Trophoblast cell (in vitro differentiated cells and primary cell): ENCODE measurements at regions not wholly inside any gene's neighbourhood (a gene's known extent, or its start where the extent isn't known, plus 50 kb on each side); places are given as distances from the start of the nearest gene placed in this dataset.

Source experiments
- DNase-seq, 2 donors: peaks; one replicate each; pipeline ENCODE4 v3.0.0-alpha.2; 2016
- H2AFZ ChIP-seq: 2 replicates; pipeline ENCODE4 v1.6.1; 2013; ENCODE audit warnings: low read length, moderate library complexity, mild to moderate bottlenecking; ENCODE audit not compliant: insufficient read depth, poor library complexity
- H2AK5ac ChIP-seq: 2 replicates; pipeline ENCODE4 v1.6.1; 2013; ENCODE audit warnings: mild to moderate bottlenecking, low read length
- H2BK120ac ChIP-seq: 2 replicates; pipeline ENCODE4 v1.6.1; 2013; ENCODE audit warnings: low read length, mild to moderate bottlenecking, moderate library complexity; ENCODE audit not compliant: insufficient read depth, poor library complexity
- H2BK12ac ChIP-seq: 2 replicates; pipeline ENCODE4 v1.6.1; 2013; ENCODE audit warnings: mild to moderate bottlenecking, low read length, moderate library complexity
- H2BK5ac ChIP-seq: 2 replicates; pipeline ENCODE4 v1.6.1; 2013; ENCODE audit warnings: low read length, low read depth, moderate library complexity, mild to moderate bottlenecking; ENCODE audit not compliant: poor library complexity
- H3K14ac ChIP-seq: 2 replicates; pipeline ENCODE4 v1.6.1; 2013; ENCODE audit warnings: mild to moderate bottlenecking, low read length
- H3K18ac ChIP-seq: 2 replicates; pipeline ENCODE4 v1.6.1; 2013; ENCODE audit warnings: mild to moderate bottlenecking, low read length
- H3K23ac ChIP-seq: 2 replicates; pipeline ENCODE4 v1.6.1; 2013; ENCODE audit warnings: low read length
- H3K27ac ChIP-seq: 2 replicates; pipeline ENCODE4 v1.5.1; 2013; ENCODE audit warnings: low read depth, mild to moderate bottlenecking, inconsistent platforms, low read length, moderate library complexity
- H3K27me3 ChIP-seq: 2 replicates; pipeline ENCODE4 v1.6.1; 2013; ENCODE audit warnings: inconsistent platforms, mild to moderate bottlenecking, low read length, moderate library complexity; ENCODE audit not compliant: insufficient read depth
- H3K36me3 ChIP-seq, 2 experiments: 1 replicate in 1 of 2; 2 replicates in 1 of 2; pipeline ENCODE4 v1.6.1; 2013; ENCODE audit warnings: low read length in 2 of 2, mild to moderate bottlenecking in 2 of 2, moderate library complexity in 1 of 2; ENCODE audit not compliant: insufficient read depth in 2 of 2, control insufficient read depth in 1 of 2
- H3K4ac ChIP-seq: 2 replicates; pipeline ENCODE4 v1.6.1; 2013; ENCODE audit warnings: low read depth, mild to moderate bottlenecking, low read length, moderate library complexity
- H3K4me1 ChIP-seq, 2 experiments: 1 replicate in 1 of 2; 2 replicates in 1 of 2; pipeline ENCODE4 v1.6.1; 2013; ENCODE audit warnings: low read length in 2 of 2, mild to moderate bottlenecking in 2 of 2, moderate library complexity in 1 of 2; ENCODE audit not compliant: insufficient read depth in 2 of 2, control insufficient read depth in 1 of 2
- H3K4me2 ChIP-seq: 2 replicates; pipeline ENCODE4 v1.6.1; 2013; ENCODE audit warnings: inconsistent platforms, mild to moderate bottlenecking, low read length, moderate library complexity
- H3K4me3 ChIP-seq: 2 replicates; pipeline ENCODE4 v1.5.1; 2013; ENCODE audit warnings: mild to moderate bottlenecking, low read depth, low read length, inconsistent platforms
- H3K79me1 ChIP-seq: one replicate; pipeline ENCODE4 v1.6.1; 2013; ENCODE audit warnings: low read length
- H3K79me2 ChIP-seq: 2 replicates; pipeline ENCODE4 v1.6.1; 2013; ENCODE audit warnings: low read length, mild to moderate bottlenecking; ENCODE audit not compliant: control insufficient read depth, insufficient read depth, poor library complexity
- H3K9ac ChIP-seq: 2 replicates; pipeline ENCODE4 v1.6.1; 2013; ENCODE audit warnings: mild to moderate bottlenecking, low read length
- H3K9me3 ChIP-seq: 2 replicates; pipeline ENCODE4 v1.6.1; 2013; ENCODE audit warnings: low read depth, mild to moderate bottlenecking, control low read depth, inconsistent platforms, low read length; ENCODE audit not compliant: insufficient read depth
- H4K12ac ChIP-seq: 2 replicates; pipeline ENCODE4 v1.6.1; 2013; ENCODE audit warnings: low read depth, mild to moderate bottlenecking, low read length, moderate library complexity
- H4K8ac ChIP-seq: 2 replicates; pipeline ENCODE4 v1.6.1; 2013; ENCODE audit warnings: low read depth, mild to moderate bottlenecking, low read length, moderate library complexity
- H4K91ac ChIP-seq: one replicate; pipeline ENCODE4 v1.6.1; 2013; ENCODE audit warnings: low read depth, mild to moderate bottlenecking, low read length, moderate library complexity
- WGBS: extraction: QIAGEN DNeasy Blood & Tissue Kit; methylation state at CpG from one replicate; pipeline ENCODE4 v1.1.7; 2013; ENCODE audit warnings: missing lambda C conversion rate; ENCODE audit not compliant: insufficient read length, insufficient coverage; ENCODE audit errors: extremely low coverage; 5-methylcytosine and 5-hydroxymethylcytosine counted together

- H3K18ac ChIP-seq: no peak overlapping the region
- H3K36me3 ChIP-seq: no peaks in the 10 kb centered on the region
These were observed 200.3 kb downstream of the SLIT2 start for GRCh38 chr4:20451986-20452385.

GRCh38 chr4:20454515-20454914 is 202.8 kb downstream of the SLIT2 start:
- Histone ChIP-seq H3K79me2 (no peaks in the 10 kb centered on the region), H4K91ac (no peak overlapping the region), H4K8ac (no peak overlapping the region), H3K4ac (no peak overlapping the region), H3K4me2 (no peak overlapping the region), H3K27ac (no peak overlapping the region), H3K9ac (no peak overlapping the region), H3K36me3 (no peaks in the 10 kb centered on the region), H3K27me3 (no peaks in the 10 kb centered on the region), H3K4me1 (no peaks in the 10 kb centered on the region), H2AFZ (no peak overlapping the region), H3K9me3 (no peaks in the 10 kb centered on the region), H2BK12ac (no peak overlapping the region), H3K79me1 (no peaks in the 10 kb centered on the region), H2BK5ac (no peak overlapping the region), H3K14ac (no peak overlapping the region), H3K4me3 (no peak overlapping the region), H2BK120ac (no peak overlapping the region), H3K23ac (no peak overlapping the region), H3K18ac (no peak overlapping the region), H4K12ac (no peak overlapping the region), H2AK5ac (no peak overlapping the region)
- no CpG with 5 or more reads among the region's 2 CpGs for WGBS
- DNase-seq: no peak

More at GRCh38 chr4:20451986-20452385, 200.3 kb downstream of the SLIT2 start:
- H3K27me3 ChIP-seq: no peaks in the 10 kb centered on the region
- H3K9me3 ChIP-seq: no peaks in the 10 kb centered on the region
- no peaks in the 10 kb centered on the region for H3K79me2 ChIP-seq
- H2AFZ ChIP-seq: no peak overlapping the region
- no peak overlapping the region for H2BK12ac ChIP-seq
- no peak for DNase-seq
- H4K8ac ChIP-seq: no peak overlapping the region
- WGBS: no CpG with 5 or more reads among the region's 2 CpGs
- no peaks in the 10 kb centered on the region for H3K79me1 ChIP-seq
- H3K23ac ChIP-seq: no peak overlapping the region
- H3K4me3 ChIP-seq: no peak overlapping the region
- H3K4me2 ChIP-seq: no peak overlapping the region
- no peak overlapping the region for H4K91ac ChIP-seq
- no peak overlapping the region for H3K27ac ChIP-seq
- no peak overlapping the region for H3K14ac ChIP-seq
- H2BK120ac ChIP-seq: no peak overlapping the region
- H3K4ac ChIP-seq: no peak overlapping the region
- H2BK5ac ChIP-seq: no peak overlapping the region
- no peak overlapping the region for H2AK5ac ChIP-seq
- H4K12ac ChIP-seq: no peak overlapping the region
- H3K9ac ChIP-seq: no peak overlapping the region
- no peaks in the 10 kb centered on the region for H3K4me1 ChIP-seq

- Histone ChIP-seq H3K27me3 (no peaks in the 10 kb centered on the region), H2BK120ac (no peak overlapping the region), H4K12ac (no peak overlapping the region), H2BK5ac (no peak overlapping the region), H3K9me3 (no peaks in the 10 kb centered on the region), H2BK12ac (no peak overlapping the region), H3K79me1 (no peaks in the 10 kb centered on the region), H3K79me2 (no peaks in the 10 kb centered on the region), H3K4me1 (no peaks in the 10 kb centered on the region), H4K91ac (no peak overlapping the region), H3K36me3 (no peaks in the 10 kb centered on the region), H3K4me3 (no peak overlapping the region), H3K23ac (no peak overlapping the region), H3K4me2 (no peak overlapping the region), H4K8ac (no peak overlapping the region), H3K14ac (no peak overlapping the region), H3K4ac (no peak overlapping the region), H3K18ac (no peak overlapping the region), H3K27ac (no peak overlapping the region), H2AK5ac (no peak overlapping the region), H2AFZ (no peak overlapping the region), H3K9ac (no peak overlapping the region)
- DNase-seq: no peak
These were observed 204.7 kb downstream of the SLIT2 start for GRCh38 chr4:20456407-20456806.

GRCh38 chr4:20462426-20463175 is 210.9 kb downstream of the SLIT2 start:
- no peak overlapping the region for H4K12ac ChIP-seq
- no peaks in the 10 kb centered on the region for H3K79me1 ChIP-seq
- no peak overlapping the region for H3K4me2 ChIP-seq
- DNase-seq: no peak
- H3K4ac ChIP-seq: no peak overlapping the region
- WGBS: no CpG with 5 or more reads among the region's 4 CpGs
- no peak overlapping the region for H2BK5ac ChIP-seq
- no peak overlapping the region for H4K91ac ChIP-seq
- no peaks in the 10 kb centered on the region for H3K79me2 ChIP-seq
- H4K8ac ChIP-seq: no peak overlapping the region
- no peaks in the 10 kb centered on the region for H3K27me3 ChIP-seq
- no peak overlapping the region for H2AFZ ChIP-seq
- no peak overlapping the region for H3K14ac ChIP-seq
- no peak overlapping the region for H3K4me3 ChIP-seq
- H2AK5ac ChIP-seq: no peak overlapping the region
- H2BK12ac ChIP-seq: no peak overlapping the region
- H3K9ac ChIP-seq: no peak overlapping the region
- no peaks in the 10 kb centered on the region for H3K36me3 ChIP-seq
- no peak overlapping the region for H2BK120ac ChIP-seq
- no peak overlapping the region for H3K18ac ChIP-seq
- H3K9me3 ChIP-seq: no peaks in the 10 kb centered on the region
- no peak overlapping the region for H3K23ac ChIP-seq
- H3K4me1 ChIP-seq: no peaks in the 10 kb centered on the region
- no peak overlapping the region for H3K27ac ChIP-seq
